Activated CD4-positive, alpha-beta T cell treated with anti-CD3 and anti-CD28 coated beads for 36 hours (primary cell): ENCODE measurements at regions not wholly inside any gene's neighbourhood (a gene's known extent, or its start where the extent isn't known, plus 50 kb on each side); places are given as distances from the start of the nearest gene placed in this dataset.

Source experiments
- ATAC-seq: fragments of 200-7000 bp; cut with Tn5 transposase; one replicate; pipeline ENCODE4 v1.10.0; 2021; ENCODE audit warnings: mild to moderate bottlenecking, moderate library complexity
- CTCF ChIA-PET: fragments of 350-600 bp; sonication (Branson Sonifier 250); formaldehyde crosslinking; loops from one replicate; lab custom pipeline; 2021; ENCODE audit warnings: antibody characterized with exemption; lab: Charles Lee
- POLR2A ChIA-PET: fragments of 350-600 bp; sonication (Branson Sonifier 250); formaldehyde crosslinking; loops from one replicate; lab custom pipeline; 2021; ENCODE audit warnings: antibody characterized with exemption, inconsistent platforms; lab: Charles Lee
- DNase-seq: peaks from one replicate; pipeline ENCODE4 v3.0.0-alpha.2; 2020
- H3K27ac Mint-ChIP-seq: one replicate; pipeline ENCODE4 v1.8.0; 2021; ENCODE audit warnings: mixed read lengths
- H3K27me3 Mint-ChIP-seq: one replicate; pipeline ENCODE4 v1.8.0; 2021; ENCODE audit warnings: mixed read lengths
- H3K36me3 Mint-ChIP-seq: one replicate; pipeline ENCODE4 v1.8.0; 2021; ENCODE audit warnings: low read depth, mixed read lengths
- H3K4me1 Mint-ChIP-seq: one replicate; pipeline ENCODE4 v1.8.0; 2021; ENCODE audit warnings: mixed read lengths
- H3K4me3 Mint-ChIP-seq: one replicate; pipeline ENCODE4 v1.8.0; 2021; ENCODE audit warnings: mild to moderate bottlenecking, moderate library complexity, mixed read lengths
- H3K9me3 Mint-ChIP-seq: one replicate; pipeline ENCODE4 v1.8.0; 2021; ENCODE audit warnings: low read depth, mixed read lengths
- intact Hi-C, 2 experiments: fragments of 100-400 bp; cut with DNase I in 1 of 2; cut with micrococcal nuclease in 1 of 2; formaldehyde crosslinking; loops; one replicate each; pipeline versions ENCODE4 v1.14.2 to v1.15.1; 2022 to 2024; cut with DNase I, micrococcal nuclease

DNA sequence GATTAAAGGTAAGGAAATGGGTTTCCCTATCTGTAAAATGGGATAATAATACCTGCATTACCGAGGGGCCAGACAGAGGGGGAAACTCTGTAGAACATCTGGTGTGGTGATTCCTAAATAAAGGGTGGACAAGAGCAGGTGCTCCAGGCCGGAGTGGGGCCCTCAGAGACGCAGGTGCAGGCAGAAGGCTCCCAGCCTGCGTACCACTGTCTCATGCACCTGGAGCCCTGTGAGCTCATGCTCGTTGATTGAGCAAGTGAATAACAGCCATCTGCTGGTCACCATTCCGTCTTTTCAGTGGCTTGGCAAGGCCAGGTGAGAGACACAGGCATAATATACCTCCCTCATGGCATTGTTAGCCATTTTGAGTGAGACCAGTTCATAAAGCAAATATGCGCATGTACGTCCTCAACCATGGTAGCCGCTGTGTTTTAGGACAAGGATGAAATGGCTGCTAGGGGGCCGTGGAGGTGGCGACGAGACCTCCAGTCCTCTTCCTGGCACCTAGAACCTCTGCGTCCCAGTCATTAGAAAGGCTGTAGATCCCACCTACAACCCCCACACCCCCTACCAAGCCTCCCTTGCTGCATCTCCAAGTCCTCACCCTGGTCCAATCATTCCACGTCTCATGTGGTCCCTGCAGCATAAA is 198.0 kb upstream of the MVB12B start:
- ChIA-PET CTCF (no interaction called here), POLR2A (no interaction called here)
- intact Hi-C loops: no loop called here
- ATAC-seq (no peak), DNase-seq (no peak)
- Mint-ChIP-seq H3K4me1 (no peaks in the 10 kb centered on the region), H3K36me3 (no peaks in the 10 kb centered on the region), H3K27ac (no peak overlapping the region), H3K27me3 (peaks cover 28% of the 10 kb centered on the region), H3K4me3 (no peak overlapping the region), H3K9me3 (no peaks in the 10 kb centered on the region)

DNA sequence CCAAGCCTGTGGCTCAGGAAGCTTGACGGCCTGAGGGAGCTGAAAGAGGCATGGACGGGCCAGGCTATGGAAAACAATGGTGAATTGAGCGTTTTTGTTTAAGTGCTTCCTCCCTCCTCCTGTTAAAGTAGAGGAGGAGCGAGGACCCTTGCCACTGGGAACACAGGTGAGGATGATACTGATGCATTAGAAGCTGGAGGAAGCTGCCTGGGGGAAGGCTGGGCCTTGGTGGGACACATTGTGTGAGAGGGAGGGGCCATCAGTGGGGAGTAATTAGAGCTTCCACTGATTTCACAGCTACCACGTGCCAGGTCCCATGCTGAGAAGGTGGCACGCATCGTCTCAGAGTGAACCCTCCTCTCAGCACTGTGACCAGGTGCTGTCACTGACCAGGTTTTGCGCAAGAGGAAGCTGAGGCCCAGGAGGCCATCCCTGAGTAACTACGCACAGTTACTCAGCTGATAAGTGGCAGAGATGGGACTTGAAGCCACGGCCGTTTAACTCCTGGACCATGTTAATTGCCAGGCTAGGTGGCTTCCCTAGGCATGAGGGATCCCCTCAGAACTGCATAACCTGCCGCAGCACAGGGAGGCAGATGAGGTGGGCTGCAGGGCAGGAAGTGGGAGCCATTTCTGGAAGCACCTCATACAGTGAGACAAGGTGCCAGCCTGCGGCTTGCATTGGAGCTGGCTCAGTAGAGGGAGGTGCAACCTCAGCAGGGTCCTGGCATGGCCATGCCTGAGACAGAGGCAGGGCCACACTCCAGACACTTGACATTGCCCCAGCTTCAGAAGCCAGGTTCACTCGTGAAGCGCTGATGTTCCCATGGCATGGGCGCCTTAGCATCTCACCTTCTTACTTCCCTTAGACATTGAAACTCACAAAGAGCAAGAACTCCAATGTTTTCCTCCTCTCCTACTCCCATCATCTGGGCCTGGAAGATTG is 195.3 kb upstream of the MVB12B start:
- DNase-seq (no peak), ATAC-seq (no peak)
- no peak overlapping the region for H3K27ac Mint-ChIP-seq
- no peak overlapping the region for H3K4me3 Mint-ChIP-seq
- H3K27me3 Mint-ChIP-seq: peaks cover 30% of the 10 kb centered on the region
- no peaks in the 10 kb centered on the region for H3K36me3 Mint-ChIP-seq
- peaks cover 3% of the 10 kb centered on the region for H3K9me3 Mint-ChIP-seq
- ChIA-PET POLR2A (no interaction called here), CTCF (interaction anchor here (0.7 kb wide), 1 partner anchor 370 kb away, joined by 5 read pairs; no protein-coding TSS in a partner anchor)
- H3K4me1 Mint-ChIP-seq: no peaks in the 10 kb centered on the region
- intact Hi-C loops: no loop called here

DNA sequence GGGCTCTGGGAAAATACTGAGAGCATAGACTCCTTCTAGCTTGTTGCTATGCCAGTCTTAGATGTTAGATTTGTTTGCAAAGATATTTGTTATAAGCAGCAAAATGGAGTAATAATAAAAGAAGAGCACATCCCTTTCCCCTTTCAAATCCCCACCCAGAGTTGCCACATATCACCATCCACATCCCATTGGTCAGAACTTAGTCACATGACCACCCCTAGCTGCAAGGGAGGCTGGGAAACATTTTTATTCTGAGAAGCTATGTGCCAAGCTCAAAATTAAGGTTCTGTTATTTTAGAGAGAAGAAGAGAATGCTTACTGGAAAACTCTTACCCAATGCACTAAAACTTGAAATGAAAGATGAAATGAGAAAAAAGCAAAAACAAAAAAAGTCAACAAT is 193.9 kb upstream of the MVB12B start:
- peaks cover 28% of the 10 kb centered on the region for H3K27me3 Mint-ChIP-seq
- H3K4me3 Mint-ChIP-seq: no peak overlapping the region
- ATAC-seq (no peak), DNase-seq (no peak)
- CTCF ChIA-PET: no interaction called here
- H3K9me3 Mint-ChIP-seq: peaks cover 6% of the 10 kb centered on the region
- H3K4me1 Mint-ChIP-seq: no peaks in the 10 kb centered on the region
- intact Hi-C loops: no loop called here
- POLR2A ChIA-PET: no interaction called here
- H3K36me3 Mint-ChIP-seq: no peaks in the 10 kb centered on the region
- no peak overlapping the region for H3K27ac Mint-ChIP-seq

DNA sequence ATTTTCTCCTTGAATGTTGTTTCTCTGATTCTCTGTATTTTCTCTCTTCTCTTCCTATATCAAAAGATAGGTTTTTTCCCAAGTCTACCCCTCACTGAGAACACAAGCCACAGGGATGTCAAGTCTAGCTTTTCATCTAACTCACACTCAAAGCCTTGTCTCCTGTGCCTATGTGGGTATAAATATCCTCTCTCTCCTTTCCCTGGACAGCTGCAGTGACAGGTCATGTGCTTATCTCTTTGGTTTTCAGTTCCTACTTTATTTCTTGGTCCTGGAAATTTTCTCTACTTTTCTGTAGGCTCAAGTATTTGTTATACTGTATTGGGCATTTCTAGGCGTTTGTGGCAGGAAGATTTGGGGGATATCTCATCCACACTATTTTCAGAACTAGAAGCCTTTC is 182.4 kb upstream of the MVB12B start:
- H3K4me3 Mint-ChIP-seq: no peak overlapping the region
- H3K9me3 Mint-ChIP-seq: peaks cover 4% of the 10 kb centered on the region
- ChIA-PET POLR2A (no interaction called here), CTCF (no interaction called here)
- intact Hi-C loops: no loop called here
- peaks cover 32% of the 10 kb centered on the region for H3K27me3 Mint-ChIP-seq
- peaks cover 2% of the 10 kb centered on the region for H3K36me3 Mint-ChIP-seq
- DNase-seq: no peak
- H3K4me1 Mint-ChIP-seq: peaks cover 8% of the 10 kb centered on the region
- ATAC-seq: no peak
- no peak overlapping the region for H3K27ac Mint-ChIP-seq

DNA sequence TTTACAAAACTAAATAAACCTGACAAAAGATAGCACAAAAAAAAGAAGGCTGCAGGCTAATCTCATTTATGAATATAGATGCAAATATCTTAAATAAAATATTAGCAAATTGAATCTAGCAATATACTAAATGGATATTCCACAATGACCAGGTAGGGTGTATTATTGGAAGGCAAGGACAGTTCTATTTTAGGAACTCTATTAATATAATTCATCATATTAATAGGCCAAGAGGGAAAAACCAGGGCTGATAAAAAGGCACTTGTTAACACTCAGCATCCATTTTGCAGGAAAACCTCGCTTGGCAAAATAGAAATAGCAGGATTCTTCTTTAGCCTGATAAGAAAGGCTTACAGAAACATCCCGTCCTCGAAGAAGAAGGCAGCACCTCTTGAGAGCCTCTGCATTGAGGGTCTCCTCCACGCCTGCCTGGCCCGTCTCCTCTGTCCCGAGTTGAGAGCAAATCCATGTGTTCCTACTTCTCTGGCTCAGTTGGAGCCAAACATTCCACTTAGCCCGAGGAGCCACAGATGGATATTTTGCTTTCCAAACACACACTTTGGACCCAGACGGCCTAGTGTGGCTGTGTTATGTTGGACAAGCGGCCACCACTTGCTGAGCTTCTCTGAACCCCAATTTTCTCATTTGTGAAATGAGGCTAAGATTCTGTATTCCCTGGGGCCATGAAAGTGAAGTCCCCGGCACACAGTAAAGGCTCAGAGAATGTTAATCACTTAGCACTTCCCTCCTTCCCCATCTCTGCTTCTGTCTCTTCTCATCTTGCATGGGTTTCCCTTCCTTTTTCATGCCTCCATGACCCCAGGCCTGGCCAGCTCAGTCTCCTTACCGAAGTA is 181.8 kb upstream of the MVB12B start:
- ChIA-PET CTCF (no interaction called here), POLR2A (no interaction called here)
- Mint-ChIP-seq H3K36me3 (peaks cover 2% of the 10 kb centered on the region), H3K9me3 (peaks cover 1% of the 10 kb centered on the region), H3K4me1 (peaks cover 8% of the 10 kb centered on the region), H3K27ac (no peak overlapping the region), H3K27me3 (peaks cover 32% of the 10 kb centered on the region), H3K4me3 (no peak overlapping the region)
- DNase-seq (no peak), ATAC-seq (no peak)
- intact Hi-C loops: no loop called here

DNA sequence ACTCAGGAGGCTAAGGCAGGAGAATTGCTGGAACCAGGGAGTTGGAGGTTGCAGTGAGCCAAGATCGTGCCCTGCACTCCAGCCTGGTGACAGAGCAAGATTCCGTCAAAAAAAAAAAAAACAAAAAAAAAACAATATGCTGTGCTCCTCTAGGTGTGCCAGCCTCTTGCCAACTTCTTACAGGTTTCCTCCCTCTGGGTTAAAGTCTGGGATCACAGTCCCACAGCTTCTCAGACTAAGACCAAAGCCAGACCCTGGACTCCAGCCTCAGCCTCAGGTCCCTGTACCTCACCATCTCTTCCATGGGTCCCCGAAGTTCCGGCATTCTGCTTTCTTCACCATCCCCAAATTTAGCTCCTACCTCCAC is 180.8 kb upstream of the MVB12B start:
- peaks cover 32% of the 10 kb centered on the region for H3K27me3 Mint-ChIP-seq
- H3K9me3 Mint-ChIP-seq: no peaks in the 10 kb centered on the region
- peaks cover 8% of the 10 kb centered on the region for H3K4me1 Mint-ChIP-seq
- H3K4me3 Mint-ChIP-seq: no peak overlapping the region
- intact Hi-C loops: loop anchor here in 1 of 2 experiments (1.0 to 2.0 kb wide), 2 partner anchors 83 to 345 kb away; no protein-coding TSS in a partner anchor
- ATAC-seq (no peak), DNase-seq (no peak)
- H3K36me3 Mint-ChIP-seq: peaks cover 2% of the 10 kb centered on the region
- CTCF ChIA-PET: interaction anchor here (0.7 to 0.8 kb wide), 3 partner anchors 12 to 144 kb away, joined by 3 to 6 read pairs (median 3); no protein-coding TSS in a partner anchor
- H3K27ac Mint-ChIP-seq: no peak overlapping the region
- POLR2A ChIA-PET: no interaction called here

DNA sequence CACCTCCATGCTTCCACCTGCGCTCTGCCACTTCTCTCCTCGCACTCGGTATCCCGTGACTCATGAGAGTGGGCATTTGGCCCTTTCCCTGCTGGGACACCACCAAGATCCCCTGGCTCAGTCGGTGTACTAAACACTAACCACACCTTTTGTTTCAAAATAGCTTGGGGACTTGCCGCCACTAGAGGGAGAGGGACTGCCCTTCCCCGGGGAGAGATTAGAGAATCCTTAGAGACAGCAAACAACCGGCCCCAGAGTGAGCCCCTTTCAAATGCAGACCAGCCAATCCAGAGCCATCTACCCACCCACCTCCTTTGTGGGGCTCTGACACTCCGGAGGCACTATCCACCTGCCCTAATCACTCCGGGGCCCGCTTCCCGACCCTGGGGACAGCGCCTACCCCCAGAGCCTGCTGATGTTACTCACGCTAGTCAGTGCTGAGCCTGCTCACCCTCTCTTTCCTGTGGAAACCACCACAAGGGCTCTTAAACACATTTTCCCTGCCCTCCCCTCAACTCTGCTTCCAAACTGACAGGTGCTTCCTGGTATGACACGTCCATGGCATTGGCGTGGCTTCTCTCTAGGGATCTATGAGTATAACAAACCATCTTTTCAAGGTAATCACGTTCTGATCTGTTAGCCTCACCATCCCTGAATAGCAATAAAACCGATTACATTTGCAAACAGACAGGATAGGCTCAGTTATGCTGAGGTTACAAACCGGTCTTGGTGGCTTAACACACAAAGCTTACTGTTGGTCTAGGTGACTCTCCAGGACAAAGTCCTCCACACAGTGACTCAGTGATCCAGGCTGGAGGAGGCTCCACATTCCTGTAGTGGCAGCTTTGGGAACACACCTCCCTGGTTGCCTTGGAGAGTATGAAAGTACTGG is 180.1 kb upstream of the MVB12B start:
- CTCF ChIA-PET: interaction anchor here (0.6 to 0.8 kb wide), 4 partner anchors 13 to 143 kb away, joined by 3 to 6 read pairs (median 3); no protein-coding TSS in a partner anchor
- Mint-ChIP-seq H3K27me3 (peaks cover 32% of the 10 kb centered on the region), H3K4me1 (peaks cover 8% of the 10 kb centered on the region), H3K36me3 (peaks cover 2% of the 10 kb centered on the region), H3K9me3 (no peaks in the 10 kb centered on the region), H3K4me3 (no peak overlapping the region), H3K27ac (no peak overlapping the region)
- POLR2A ChIA-PET: no interaction called here
- peak; percentile 55 for DNase-seq
- intact Hi-C loops: loop anchor here in 1 of 2 experiments (1.0 to 2.0 kb wide), 2 partner anchors 83 to 344 kb away; no protein-coding TSS in a partner anchor
- ATAC-seq: peak; percentile 85

DNA sequence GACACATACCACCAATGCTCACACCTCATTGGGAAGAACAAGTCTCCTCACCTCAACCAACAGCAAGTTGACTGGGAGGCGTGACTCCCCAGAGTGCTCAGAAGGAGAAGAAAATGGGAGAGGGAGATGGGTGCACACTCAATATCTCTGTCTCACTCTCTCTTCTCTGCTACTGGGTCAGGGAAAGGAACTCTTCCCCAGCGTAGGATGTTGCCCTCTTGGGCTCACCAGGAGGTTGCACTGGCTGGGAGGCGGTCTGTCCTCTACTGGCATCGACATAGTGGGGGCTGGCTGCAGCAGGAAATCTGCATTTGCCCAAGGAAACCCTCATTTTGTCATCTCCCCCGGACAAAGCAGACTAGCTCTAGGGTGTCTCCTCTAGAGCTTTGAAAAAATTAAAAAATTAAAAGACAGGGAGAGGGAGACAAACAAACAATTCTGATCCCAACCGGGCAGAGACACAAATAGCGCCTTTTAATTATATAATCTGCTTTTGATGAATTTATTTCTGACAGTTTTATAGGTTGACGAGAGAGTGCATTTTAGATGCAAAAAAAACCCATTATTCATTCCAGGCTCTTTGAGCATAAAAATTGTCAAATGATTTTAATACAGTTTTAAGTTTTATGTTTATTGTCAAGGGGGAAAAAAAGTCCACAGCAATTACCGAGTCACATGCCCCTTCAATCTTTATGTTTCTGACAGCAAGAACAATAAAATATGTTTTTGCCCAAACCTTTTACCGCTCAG is 179.3 kb upstream of the MVB12B start:
- peaks cover 2% of the 10 kb centered on the region for H3K36me3 Mint-ChIP-seq
- CTCF ChIA-PET: no interaction called here
- no peak overlapping the region for H3K4me3 Mint-ChIP-seq
- no peaks in the 10 kb centered on the region for H3K9me3 Mint-ChIP-seq
- DNase-seq: no peak
- POLR2A ChIA-PET: no interaction called here
- H3K4me1 Mint-ChIP-seq: peaks cover 8% of the 10 kb centered on the region
- H3K27ac Mint-ChIP-seq: no peak overlapping the region
- no peak for ATAC-seq
- intact Hi-C loops: loop anchor here in 1 of 2 experiments (2.0 kb wide), 1 partner anchor 343 kb away; no protein-coding TSS in a partner anchor
- peaks cover 28% of the 10 kb centered on the region for H3K27me3 Mint-ChIP-seq

DNA sequence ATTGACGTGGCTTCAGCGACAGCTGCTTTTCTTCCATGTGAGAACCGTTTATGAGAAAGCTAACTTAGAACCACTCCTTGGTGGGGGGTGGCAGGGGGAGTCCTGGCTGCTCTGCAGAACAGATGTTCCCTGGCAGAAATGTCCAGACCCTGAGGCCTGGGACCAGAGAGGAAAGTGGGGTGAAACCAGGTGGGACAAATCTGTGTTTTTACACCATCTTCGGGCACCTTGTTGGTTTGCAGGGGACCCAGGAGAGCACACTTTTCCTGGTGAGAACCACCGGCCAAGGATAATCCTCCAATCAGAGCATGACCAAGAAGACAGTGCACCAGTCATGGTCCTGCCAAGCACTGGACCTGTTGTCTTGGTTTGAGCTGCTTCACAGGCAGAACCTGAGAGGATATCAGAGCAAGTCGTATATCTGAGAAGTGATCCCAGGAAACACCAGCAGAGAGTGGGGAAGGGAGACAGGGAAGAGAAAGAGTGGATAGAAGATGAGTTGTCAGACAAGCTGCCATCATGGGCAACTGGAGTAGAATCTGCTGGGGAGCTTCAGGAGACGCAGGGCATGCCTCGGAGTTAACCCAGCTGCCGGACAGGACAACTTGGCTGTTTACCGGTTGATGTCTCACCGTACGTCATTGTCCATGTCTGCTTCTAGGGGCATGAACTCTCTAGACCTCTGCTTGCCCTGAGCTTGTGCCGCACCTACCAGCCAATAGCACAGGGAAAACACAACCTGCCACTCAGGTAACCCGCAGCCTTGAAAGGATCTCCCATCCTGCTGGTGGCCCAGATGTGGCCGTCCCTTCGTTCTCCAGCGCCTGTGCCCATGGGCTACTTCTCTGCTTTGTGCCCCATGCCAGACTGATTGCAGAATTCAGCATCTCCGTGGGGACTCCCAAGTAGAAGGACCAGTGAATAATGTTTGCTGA is 178.4 kb upstream of the MVB12B start:
- Mint-ChIP-seq H3K4me3 (no peak overlapping the region), H3K9me3 (no peaks in the 10 kb centered on the region), H3K4me1 (peaks cover 8% of the 10 kb centered on the region), H3K27me3 (peaks cover 26% of the 10 kb centered on the region), H3K36me3 (no peaks in the 10 kb centered on the region), H3K27ac (no peak overlapping the region)
- DNase-seq: no peak
- CTCF ChIA-PET: interaction anchor here (0.6 to 0.7 kb wide), 4 partner anchors 55 to 741 kb away, joined by 3 to 4 read pairs (median 3); no protein-coding TSS in a partner anchor
- no peak for ATAC-seq
- intact Hi-C loops: loop anchor here in 1 of 2 experiments (2.0 kb wide), 1 partner anchor 343 kb away; no protein-coding TSS in a partner anchor
- POLR2A ChIA-PET: no interaction called here
